Neural cell (in vitro differentiated cells): ENCODE measurements at regions not wholly inside any gene's neighbourhood (a gene's known extent, or its start where the extent isn't known, plus 50 kb on each side); places are given as distances from the start of the nearest gene placed in this dataset.

ENCODE experiments used
- CTCF ChIP-seq: fragments of 450-650 bp; IDR thresholded peaks from 2 replicates; pipeline ENCODE4 v1.5.1; 2014; ENCODE audit warnings: antibody characterized with exemption, mild to moderate bottlenecking, moderate library complexity; ENCODE audit not compliant: poor library complexity, severe bottlenecking
- EP300 ChIP-seq: fragments of 450-650 bp; conservative IDR thresholded peaks from 2 replicates; pipeline ENCODE4 v1.6.1; 2014; ENCODE audit warnings: antibody characterized with exemption, mild to moderate bottlenecking, moderate library complexity; ENCODE audit not compliant: poor library complexity, severe bottlenecking
- EZH2 ChIP-seq: fragments of 200-600, 300-800 bp; shearing (Covaris generic), sonication (generic); IDR thresholded peaks from 2 replicates; pipeline ENCODE4 v1.6.1; 2014; ENCODE audit warnings: antibody characterized with exemption, low read length, borderline replicate concordance, mild to moderate bottlenecking; ENCODE audit not compliant: insufficient read depth, poor library complexity, severe bottlenecking
- MXI1 ChIP-seq: fragments of 450-650 bp; conservative IDR thresholded peaks from 2 replicates; pipeline ENCODE4 v1.6.1; 2014; ENCODE audit warnings: antibody characterized with exemption, mild to moderate bottlenecking; ENCODE audit not compliant: poor library complexity, severe bottlenecking
- REST ChIP-seq: IDR thresholded peaks from 2 replicates; pipeline ENCODE4 v1.6.1; 2012; ENCODE audit warnings: borderline replicate concordance
- SMC3 ChIP-seq: fragments of 450-650 bp; conservative IDR thresholded peaks from 2 replicates; pipeline ENCODE4 v1.6.1; 2014; ENCODE audit warnings: antibody characterized with exemption, mild to moderate bottlenecking, moderate library complexity; ENCODE audit not compliant: poor library complexity

- no peak for TF ChIP-seq CTCF
- TF ChIP-seq MXI1 = no peak
- TF ChIP-seq EP300 = no peak
- TF ChIP-seq SMC3 = no peak
- no peak for TF ChIP-seq EZH2
- TF ChIP-seq REST = no peak
These were observed 319.0 kb upstream of the CHAC2 start for GRCh38 chr2:53448591-53448990.
